Tibial nerve (tissue), 4 donors: ENCODE measurements at regions not wholly inside any gene's neighbourhood (a gene's known extent, or its start where the extent isn't known, plus 50 kb on each side); places are given as distances from the start of the nearest gene placed in this dataset. TPM values are rescaled to one million over a fixed set of nuclear protein-coding genes. Genes with fewer than 3 reads are reported as not detected.

Experiments
- DNase-seq, 2 donors: peaks; one replicate each; pipeline ENCODE4 v3.0.0-alpha.2; 2019; ENCODE audit warnings: low spot score in 2 of 2
- H3K27ac ChIP-seq, 4 donors: fragments of 200-600 bp; sonication (generic) in 3 of 4; one replicate each; pipeline ENCODE4 v1.5.1; 2017 to 2019; ENCODE audit warnings: mild to moderate bottlenecking in 1 of 4
- H3K27me3 ChIP-seq, 2 donors: fragments of 200-600 bp; sonication (generic) in 1 of 2; one replicate each; pipeline versions ENCODE4 v1.5.1 to v1.6.0; 2017 to 2019
- H3K36me3 ChIP-seq, 3 donors: fragments of 200-600 bp; sonication (generic); one replicate each; pipeline ENCODE4 v1.5.1; 2018 to 2019
- H3K4me1 ChIP-seq, 4 donors: fragments of 200-600 bp; sonication (generic) in 3 of 4; one replicate each; pipeline ENCODE4 v1.5.1; 2017 to 2019
- H3K4me3 ChIP-seq, 4 donors: fragments of 200-600 bp; sonication (generic) in 3 of 4; one replicate each; pipeline ENCODE4 v1.5.1; 2017 to 2019; ENCODE audit warnings: mild to moderate bottlenecking in 1 of 4, moderate library complexity in 1 of 4
- H3K9me3 ChIP-seq, 4 donors: fragments of 200-600 bp; sonication (generic) in 3 of 4; one replicate each; pipeline ENCODE4 v1.5.1; 2017 to 2019
- POLR2A ChIP-seq, 2 donors: fragments of 450-650 bp; IDR thresholded peaks; one replicate each; pipeline ENCODE4 v1.6.1; 2017; ENCODE audit warnings: antibody characterized with exemption in 2 of 2, mild to moderate bottlenecking in 2 of 2, moderate library complexity in 2 of 2
- WGBS, 2 donors: methylation state at CpG; one replicate each; pipeline ENCODE4 v1.1.5; 2018; 5-methylcytosine and 5-hydroxymethylcytosine counted together
- small RNA-seq: library from RNA; depleted of rRNA; stranded (forward); fragments of <200 nt; gene quantifications from one replicate; pipeline ENCODE3, GENCODE V24; 2016
- TF ChIP-seq, protein P1 (sequence below), 5 experiments: fragments of 200-600 bp in 3 of 5; fragments of 450-650 bp in 2 of 5; sonication (generic) in 3 of 5; IDR thresholded peaks; one replicate each; pipeline ENCODE4 v1.5.1; 2016 to 2019; ENCODE audit warnings: antibody characterized with exemption in 5 of 5, mild to moderate bottlenecking in 3 of 5, moderate library complexity in 2 of 5

DNA sequence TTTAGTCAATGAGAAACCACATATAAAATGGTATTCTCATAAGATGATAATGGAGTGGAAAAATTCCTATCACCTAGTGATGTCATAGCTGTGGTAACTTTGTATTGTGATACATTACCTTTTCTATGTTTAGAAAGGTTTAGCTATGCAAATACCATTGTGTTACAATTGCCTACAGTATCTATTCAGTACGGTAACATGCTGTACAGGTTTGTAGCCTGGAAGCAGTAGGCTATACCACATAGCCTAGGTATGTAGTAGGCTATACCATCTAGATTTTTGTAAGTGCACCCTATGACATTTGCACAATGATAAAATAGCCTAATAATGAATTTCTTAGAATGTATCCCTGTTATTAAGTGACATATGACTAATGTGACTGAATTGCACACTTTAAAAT, 50.5 kb upstream of the CCDC196 start:
- 92 to 93% methylated on average over 1 of the region's 1 CpG for WGBS, 2 donors
- no peak overlapping the region for H3K4me3 ChIP-seq
- no peaks in the 10 kb centered on the region for H3K27me3 ChIP-seq
- no peaks in the 10 kb centered on the region for H3K4me1 ChIP-seq
- H3K36me3 ChIP-seq = no peaks in the 10 kb centered on the region
- H3K9me3 ChIP-seq = peaks cover 0 to 41% (median 4%) of the 10 kb centered on the region in 4 donors
- H3K27ac ChIP-seq = no peak overlapping the region
- DNase-seq = no peak
- no peak for TF ChIP-seq POLR2A (IDR thresholded peaks at IDR 0.05)
- TF ChIP-seq, protein P1, sequence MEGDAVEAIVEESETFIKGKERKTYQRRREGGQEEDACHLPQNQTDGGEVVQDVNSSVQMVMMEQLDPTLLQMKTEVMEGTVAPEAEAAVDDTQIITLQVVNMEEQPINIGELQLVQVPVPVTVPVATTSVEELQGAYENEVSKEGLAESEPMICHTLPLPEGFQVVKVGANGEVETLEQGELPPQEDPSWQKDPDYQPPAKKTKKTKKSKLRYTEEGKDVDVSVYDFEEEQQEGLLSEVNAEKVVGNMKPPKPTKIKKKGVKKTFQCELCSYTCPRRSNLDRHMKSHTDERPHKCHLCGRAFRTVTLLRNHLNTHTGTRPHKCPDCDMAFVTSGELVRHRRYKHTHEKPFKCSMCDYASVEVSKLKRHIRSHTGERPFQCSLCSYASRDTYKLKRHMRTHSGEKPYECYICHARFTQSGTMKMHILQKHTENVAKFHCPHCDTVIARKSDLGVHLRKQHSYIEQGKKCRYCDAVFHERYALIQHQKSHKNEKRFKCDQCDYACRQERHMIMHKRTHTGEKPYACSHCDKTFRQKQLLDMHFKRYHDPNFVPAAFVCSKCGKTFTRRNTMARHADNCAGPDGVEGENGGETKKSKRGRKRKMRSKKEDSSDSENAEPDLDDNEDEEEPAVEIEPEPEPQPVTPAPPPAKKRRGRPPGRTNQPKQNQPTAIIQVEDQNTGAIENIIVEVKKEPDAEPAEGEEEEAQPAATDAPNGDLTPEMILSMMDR (IDR thresholded peaks at IDR 0.05) = no peak

Small RNA genes in the stretch of these regions (small RNA-seq; reads per million reads assigned to genes)
- not detected for gene RF00019
